Small intestine (tissue), 7 donors: ENCODE measurements at regions not wholly inside any gene's neighbourhood (a gene's known extent, or its start where the extent isn't known, plus 50 kb on each side); places are given as distances from the start of the nearest gene placed in this dataset.

Source experiments
- DNase-seq, 2 donors: peaks; one replicate each; pipeline versions ENCODE4 v3.0.0 to v3.0.0-alpha.2; 2013
- FAIRE-seq: peaks from 2 replicates; lab custom pipeline; 2012; peaks lifted over from hg19 to GRCh38; lab: Jason Lieb, UNC
- H3K27ac ChIP-seq, 3 donors: one replicate each; pipeline ENCODE4 v1.5.1; 2013; ENCODE audit warnings: low read length in 2 of 3, mild to moderate bottlenecking in 2 of 3, control low read depth in 1 of 3, inconsistent platforms in 1 of 3, low read depth in 1 of 3, moderate library complexity in 1 of 3
- H3K27me3 ChIP-seq, 3 donors: one replicate each; pipeline ENCODE4 v1.6.1; 2013; ENCODE audit warnings: low read length in 3 of 3, inconsistent platforms in 1 of 3; ENCODE audit not compliant: control insufficient read depth in 3 of 3, insufficient read depth in 3 of 3
- H3K36me3 ChIP-seq, 3 donors: one replicate each; pipeline ENCODE4 v1.6.1; 2013; ENCODE audit warnings: low read length in 3 of 3, inconsistent platforms in 1 of 3, low read depth in 1 of 3, mild to moderate bottlenecking in 1 of 3, moderate library complexity in 1 of 3; ENCODE audit not compliant: control insufficient read depth in 3 of 3, insufficient read depth in 2 of 3
- H3K4me1 ChIP-seq, 3 donors: one replicate each; pipeline ENCODE4 v1.6.1; 2013; ENCODE audit warnings: low read length in 2 of 3, inconsistent platforms in 1 of 3, low read depth in 1 of 3, mild to moderate bottlenecking in 1 of 3, moderate library complexity in 1 of 3; ENCODE audit not compliant: control insufficient read depth in 3 of 3, insufficient read depth in 2 of 3
- H3K4me3 ChIP-seq, 3 donors: one replicate each; pipeline ENCODE4 v1.5.1; 2013; ENCODE audit warnings: low read length in 3 of 3, control low read depth in 1 of 3, inconsistent platforms in 1 of 3, low read depth in 1 of 3, mild to moderate bottlenecking in 1 of 3, moderate library complexity in 1 of 3
- H3K9me3 ChIP-seq, 2 donors: one replicate each; pipeline ENCODE4 v1.6.1; 2013; ENCODE audit warnings: low read depth in 1 of 2, low read length in 1 of 2; ENCODE audit not compliant: control insufficient read depth in 2 of 2, insufficient read depth in 1 of 2
- WGBS, 3 donors: extraction: QIAGEN DNeasy Blood & Tissue Kit; methylation state at CpG; one replicate each; pipeline ENCODE4 v1.1.7; 2013; 5-methylcytosine and 5-hydroxymethylcytosine counted together
- donor health status: healthy with polysubstance abuse.
- donor health status: control.
- donor health status: control.
- donor health status: Bipolar disorder and iron deficiency.
- donor health status: healthy.

DNA sequence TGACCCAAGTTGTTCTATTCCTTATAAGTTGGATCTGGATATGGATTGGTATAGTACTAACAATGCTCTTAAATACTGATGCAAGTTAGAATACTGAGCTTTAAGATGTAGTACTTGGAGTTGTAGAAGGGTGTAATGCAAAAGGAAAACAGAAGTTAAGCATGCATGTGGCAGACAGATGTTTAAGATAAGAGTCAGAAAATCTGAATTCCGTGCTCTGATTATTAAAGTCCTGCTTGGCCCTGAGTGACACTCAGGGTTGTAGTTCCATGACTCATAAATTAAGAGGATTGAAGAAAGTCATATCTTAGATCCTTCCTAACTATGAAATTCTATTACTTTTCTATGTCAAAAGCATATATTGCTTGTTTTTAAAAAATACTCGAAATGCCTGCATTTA, 250.6 kb downstream of the RPRM start:
- H3K4me3 ChIP-seq = no peak overlapping the region
- peaks cover 0 to 5% of the 10 kb centered on the region in 2 donors for H3K9me3 ChIP-seq
- no peaks in the 10 kb centered on the region for H3K4me1 ChIP-seq
- no peaks in the 10 kb centered on the region for H3K36me3 ChIP-seq
- no peak for FAIRE-seq
- no peak overlapping the region for H3K27ac ChIP-seq
- DNase-seq = no peak
- H3K27me3 ChIP-seq = no peaks in the 10 kb centered on the region
- 49 to 66% (median 55%) methylated on average over 2 of the region's 2 CpGs for WGBS, 3 donors

- WGBS, 3 donors = 92 to 95% (median 93%) methylated on average over 27 of the region's 27 CpGs
- H3K27ac ChIP-seq = no peak overlapping the region
- H3K9me3 ChIP-seq = peaks cover 4 to 18% of the 10 kb centered on the region in 2 donors
- no peaks in the 10 kb centered on the region for H3K27me3 ChIP-seq
- no peaks in the 10 kb centered on the region for H3K36me3 ChIP-seq
- H3K4me1 ChIP-seq = no peaks in the 10 kb centered on the region
- DNase-seq = no peak
- FAIRE-seq = no peak
- no peak overlapping the region for H3K4me3 ChIP-seq
These were observed 256.1 kb downstream of the RPRM start for GRCh38 chr2:153222231-153223165.

DNA sequence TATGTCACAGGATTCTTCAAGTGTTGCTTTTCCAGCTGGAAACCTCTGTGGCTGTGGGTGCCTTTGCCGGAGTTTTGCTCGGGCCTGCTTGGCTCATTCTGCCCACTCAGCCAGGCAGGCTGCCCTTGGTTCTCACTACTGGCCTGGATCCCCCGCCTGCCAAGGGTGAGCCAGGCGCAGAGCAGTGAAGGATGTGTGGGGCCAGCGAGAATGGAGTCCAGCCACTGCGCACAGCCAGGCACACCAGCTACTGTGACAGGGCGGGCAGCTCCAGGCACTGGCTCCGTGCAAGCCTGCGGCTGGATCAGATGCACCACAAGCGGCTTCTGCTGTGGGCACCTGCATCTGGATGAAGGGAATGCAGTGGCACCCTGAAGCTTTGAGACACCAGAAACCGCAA, 257.1 kb downstream of the RPRM start:
- Histone ChIP-seq H3K27me3 (no peaks in the 10 kb centered on the region), H3K36me3 (no peaks in the 10 kb centered on the region), H3K27ac (no peak overlapping the region), H3K4me3 (no peak overlapping the region), H3K9me3 (peaks cover 4 to 18% of the 10 kb centered on the region in 2 donors), H3K4me1 (no peaks in the 10 kb centered on the region)
- 94 to 95% (median 94%) methylated on average over 11 of the region's 11 CpGs for WGBS, 3 donors
- FAIRE-seq (no peak), DNase-seq (no peak)

DNA sequence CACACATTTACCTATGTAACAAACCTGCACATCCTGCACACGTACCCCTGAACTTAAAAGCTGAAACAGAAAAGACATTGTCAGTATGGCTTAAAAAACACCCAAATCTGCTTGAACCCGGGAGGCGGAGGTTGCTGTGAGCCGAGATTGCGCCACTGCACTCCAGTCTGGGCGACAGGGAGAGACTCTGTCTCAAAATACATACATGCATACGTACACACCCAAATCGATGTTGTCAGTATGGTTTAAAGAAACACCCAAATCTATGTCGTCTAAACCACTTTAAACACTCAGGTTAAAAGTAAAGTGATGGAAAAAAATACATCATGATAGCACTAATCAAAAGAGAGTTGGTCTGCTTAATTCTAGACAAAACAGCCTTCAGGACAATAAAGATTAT, 257.5 kb downstream of the RPRM start:
- H3K4me1 ChIP-seq = no peaks in the 10 kb centered on the region
- no peak overlapping the region for H3K4me3 ChIP-seq
- no peak overlapping the region for H3K27ac ChIP-seq
- peaks cover 4 to 18% of the 10 kb centered on the region in 2 donors for H3K9me3 ChIP-seq
- H3K36me3 ChIP-seq = no peaks in the 10 kb centered on the region
- no peaks in the 10 kb centered on the region for H3K27me3 ChIP-seq
- FAIRE-seq (no peak), DNase-seq (no peak)
- WGBS, 3 donors = 82 to 88% (median 86%) methylated on average over 9 of the region's 9 CpGs

DNA sequence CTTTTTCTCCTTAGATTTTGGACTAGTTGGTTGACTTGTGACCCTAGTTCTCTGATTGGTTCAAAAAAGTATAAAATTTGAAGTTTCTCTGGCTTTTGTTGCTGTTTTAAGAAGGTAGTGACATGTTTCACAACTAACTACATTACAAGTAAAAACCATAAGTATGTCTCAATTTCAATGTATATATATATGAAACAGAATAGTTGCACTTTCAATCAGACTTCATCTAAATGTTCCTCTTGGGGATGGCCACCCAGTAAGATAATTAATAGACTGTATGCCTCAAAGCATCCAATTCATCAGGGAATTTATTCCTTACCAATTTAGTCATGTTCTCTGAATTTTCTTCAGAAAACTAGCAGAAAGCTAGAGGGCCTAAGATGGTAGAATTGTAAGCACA, 259.7 kb downstream of the RPRM start:
- no peak for FAIRE-seq
- H3K36me3 ChIP-seq = no peaks in the 10 kb centered on the region
- no peak overlapping the region for H3K27ac ChIP-seq
- H3K4me1 ChIP-seq = no peaks in the 10 kb centered on the region
- H3K27me3 ChIP-seq = no peaks in the 10 kb centered on the region
- no peak overlapping the region for H3K4me3 ChIP-seq
- DNase-seq = no peak
- H3K9me3 ChIP-seq = peaks cover 4 to 14% of the 10 kb centered on the region in 2 donors

- no peaks in the 10 kb centered on the region for H3K27me3 ChIP-seq
- no peak overlapping the region for H3K4me3 ChIP-seq
- 64 to 77% (median 67%) methylated on average over 1 of the region's 1 CpG for WGBS, 3 donors
- DNase-seq (no peak), FAIRE-seq (no peak)
- no peaks in the 10 kb centered on the region for H3K4me1 ChIP-seq
- H3K27ac ChIP-seq = no peak overlapping the region
- no peaks in the 10 kb centered on the region for H3K36me3 ChIP-seq
- H3K9me3 ChIP-seq = no peaks in the 10 kb centered on the region
These were observed 264.2 kb downstream of the RPRM start for GRCh38 chr2:153214337-153214736.

DNA sequence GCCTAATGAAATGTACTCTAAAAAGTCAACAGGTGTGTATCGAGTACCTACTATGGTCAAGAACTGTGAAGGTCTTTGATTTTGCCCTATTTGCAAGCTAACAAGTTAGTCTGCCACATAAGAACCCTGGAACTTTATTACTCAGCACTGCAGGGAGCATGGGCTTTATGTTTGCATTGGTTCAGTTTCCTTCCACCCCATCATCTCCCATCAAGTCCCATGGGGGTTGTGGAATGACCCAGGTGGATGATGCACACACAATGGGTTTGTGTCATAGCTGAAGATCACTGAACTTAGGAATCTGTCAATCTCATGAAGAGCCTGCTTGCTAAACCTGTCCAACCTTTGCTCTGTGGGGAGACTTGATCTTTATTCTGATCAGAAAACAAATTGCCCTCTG, 265.5 kb downstream of the RPRM start:
- Histone ChIP-seq H3K4me3 (no peak overlapping the region), H3K27ac (no peak overlapping the region), H3K36me3 (no peaks in the 10 kb centered on the region), H3K4me1 (no peaks in the 10 kb centered on the region), H3K27me3 (no peaks in the 10 kb centered on the region), H3K9me3 (no peaks in the 10 kb centered on the region)
- FAIRE-seq (no peak), DNase-seq (no peak)
- 75 to 88% (median 82%) methylated on average over 1 of the region's 1 CpG for WGBS, 3 donors

DNA sequence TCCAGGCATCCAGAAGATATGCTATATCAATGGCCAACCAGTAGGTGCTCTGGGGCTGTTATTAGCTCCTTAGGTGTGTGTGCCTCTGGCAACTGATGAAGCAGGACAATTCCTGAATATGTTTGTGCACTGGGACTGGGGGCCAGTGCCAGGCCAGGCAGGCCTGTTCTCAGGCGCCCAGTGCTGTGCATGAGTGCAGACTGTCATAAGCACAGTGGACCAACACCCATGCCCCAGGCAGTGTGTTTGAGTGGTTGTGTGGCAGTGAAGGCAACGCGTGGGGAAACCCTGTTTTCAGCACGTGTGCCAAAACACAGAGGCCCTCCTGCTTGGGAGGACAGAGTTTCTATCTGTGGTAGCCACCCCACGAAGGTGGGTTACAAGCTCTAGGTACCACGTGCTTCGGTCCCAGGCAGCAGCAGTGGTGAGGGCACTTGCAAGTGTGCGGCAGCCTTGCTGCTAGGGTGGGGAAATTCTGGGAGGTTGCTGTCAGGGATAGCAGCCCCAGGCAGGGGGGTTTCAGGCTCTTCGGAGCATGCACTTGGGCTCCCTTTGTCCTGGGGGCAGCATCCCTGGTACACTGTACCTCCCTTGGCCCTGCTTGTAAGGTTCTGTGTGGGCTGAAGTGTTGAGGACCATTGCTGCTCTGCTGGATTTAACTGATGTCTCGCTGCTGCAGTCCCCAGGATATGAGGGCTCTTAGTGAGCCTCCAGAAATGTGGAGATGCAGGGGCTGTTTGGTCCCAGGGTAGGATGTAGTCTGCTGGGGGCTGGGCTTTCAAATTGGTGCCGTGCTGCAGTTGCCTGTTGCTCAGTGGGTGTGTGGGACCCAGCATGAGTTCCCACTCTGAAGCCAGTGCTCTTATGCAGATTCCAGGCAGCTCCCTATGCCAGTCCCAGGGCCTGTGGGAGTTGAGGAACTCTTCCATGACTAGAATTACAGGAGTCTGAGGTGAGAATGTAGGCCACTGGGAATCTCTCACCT, 280.9 kb downstream of the RPRM start:
- no peak overlapping the region for H3K27ac ChIP-seq
- FAIRE-seq (no peak), DNase-seq (no peak)

More for the DNA sequence above, 280.9 kb downstream of the RPRM start:
- WGBS, 3 donors = 80 to 81% (median 81%) methylated on average over 11 of the region's 11 CpGs
- no peaks in the 10 kb centered on the region for H3K4me1 ChIP-seq
- no peaks in the 10 kb centered on the region for H3K27me3 ChIP-seq
- peaks cover 0 to 20% of the 10 kb centered on the region in 2 donors for H3K9me3 ChIP-seq
- no peak overlapping the region for H3K4me3 ChIP-seq
- H3K36me3 ChIP-seq = no peaks in the 10 kb centered on the region
